GM12878 (cell line): ENCODE measurements at regions not wholly inside any gene's neighbourhood (a gene's known extent, or its start where the extent isn't known, plus 50 kb on each side); places are given as distances from the start of the nearest gene placed in this dataset.

Experiments
- ATAC-seq: fragments of 200-7000 bp; cut with Tn5 transposase; 3 replicates; pipeline ENCODE4 v1.9.1; 2020; ENCODE audit warnings: mild to moderate bottlenecking, moderate library complexity
- BruUV-seq: library from RNA; stranded (reverse); fragments of 400-500 nt; replicated peaks from 2 replicates; lab custom pipeline; 2021; lab: Mats Ljungman, UMichigan
- CTCF ChIA-PET: fragments of 300-600 bp; sonication (Branson Sonifier 250); formaldehyde crosslinking; extraction: SDS; loops from one replicate; lab custom pipeline; 2021; ENCODE audit warnings: inconsistent platforms; lab: Yijun Ruan, JAX
- POLR2A ChIA-PET: fragments of 350-600 bp; formaldehyde crosslinking; extraction: SDS; loops from one replicate; lab custom pipeline; 2021; ENCODE audit warnings: inconsistent platforms; lab: Charles Lee
- RAD21 ChIA-PET: fragments of 300-600 bp; sonication (Branson Sonifier 250); formaldehyde crosslinking; loops from one replicate; lab custom pipeline; 2023; ENCODE audit warnings: antibody characterized with exemption; ENCODE audit not compliant: unreplicated experiment; lab: Charles Lee
- SMC1A ChIA-PET: fragments of 300-600 bp; sonication (Branson Sonifier 250); formaldehyde crosslinking; loops from one replicate; lab custom pipeline; 2023; ENCODE audit not compliant: unreplicated experiment, uncharacterized antibody; lab: Charles Lee
- DNase-seq: peaks from one replicate; pipeline ENCODE4 v3.0.0-alpha.2; 2011; ENCODE audit warnings: low read depth, low spot score
- FAIRE-seq: peaks from 3 replicates; lab custom pipeline; 2011; peaks lifted over from hg19 to GRCh38; lab: Jason Lieb, UNC
- H2AFZ ChIP-seq: 2 replicates; pipeline ENCODE4 v1.6.0; 2011; ENCODE audit warnings: low read depth, low read length, control low read depth; ENCODE audit not compliant: control insufficient read depth
- H3K27ac ChIP-seq: 2 replicates; pipeline ENCODE4 v1.5.1; 2011; ENCODE audit warnings: control low read depth; ENCODE audit not compliant: control insufficient read depth, insufficient read depth
- H3K27me3 ChIP-seq, 2 experiments: replicated peaks in 1 of 2; 2 replicates each; pipeline versions ENCODE4 v1.6.0 to v1.6.1; 2011; ENCODE audit warnings: low read length in 1 of 2; ENCODE audit not compliant: control insufficient read depth in 2 of 2, insufficient read depth in 2 of 2
- H3K36me3 ChIP-seq, 2 experiments: 2 replicates each; pipeline ENCODE4 v1.5.1; 2011; ENCODE audit warnings: low read length in 1 of 2; ENCODE audit not compliant: control insufficient read depth in 2 of 2, insufficient read depth in 2 of 2
- H3K4me1 ChIP-seq: 2 replicates; pipeline ENCODE4 v1.6.1; 2011; ENCODE audit warnings: mild to moderate bottlenecking, low read length, moderate library complexity, mixed read lengths; ENCODE audit not compliant: control insufficient read depth, insufficient read depth
- H3K4me2 ChIP-seq: 2 replicates; pipeline ENCODE4 v1.6.0; 2011; ENCODE audit warnings: control low read depth; ENCODE audit not compliant: control insufficient read depth, insufficient read depth
- H3K4me3 ChIP-seq: fragments of 200-600 bp; sonication (generic); 2 replicates; pipeline ENCODE4 v1.5.1; 2016
- H3K79me2 ChIP-seq: 2 replicates; pipeline ENCODE4 v1.6.0; 2011; ENCODE audit warnings: low read length; ENCODE audit not compliant: control insufficient read depth, insufficient read depth
- H3K9ac ChIP-seq: 2 replicates; pipeline ENCODE4 v1.8.0; 2011; ENCODE audit warnings: low read length, control low read depth, mixed read lengths; ENCODE audit not compliant: control insufficient read depth, insufficient read depth
- H3K9me3 ChIP-seq: replicated peaks from 3 replicates; pipeline ENCODE4 v1.5.1; 2011; ENCODE audit warnings: mild to moderate bottlenecking, low read length; ENCODE audit not compliant: control insufficient read depth, insufficient read depth
- H4K20me1 ChIP-seq: 2 replicates; pipeline ENCODE4 v1.6.0; 2011; ENCODE audit not compliant: control insufficient read depth, insufficient read depth
- BACH1 ChIP-seq: fragments of 450-650 bp; IDR thresholded peaks from 2 replicates; pipeline ENCODE4 v1.6.1; 2017; ENCODE audit warnings: mild to moderate bottlenecking, borderline replicate concordance
- BHLHE40 ChIP-seq, 2 experiments: fragments of 450-650 bp in 1 of 2; IDR thresholded peaks; 2 replicates each; pipeline ENCODE4 v1.6.1; 2011 to 2017; ENCODE audit warnings: low read depth in 2 of 2, borderline replicate concordance in 1 of 2, improper control_type of control experiment in 1 of 2, low read length in 1 of 2, mild to moderate bottlenecking in 1 of 2
- BMI1 ChIP-seq: fragments of 450-650 bp; IDR thresholded peaks from 2 replicates; pipeline ENCODE4 v1.6.1; 2016; ENCODE audit warnings: mild to moderate bottlenecking, moderate library complexity, borderline replicate concordance
- CREB1 ChIP-seq: IDR thresholded peaks from 2 replicates; pipeline ENCODE4 v1.6.1; 2012; ENCODE audit warnings: low read depth, mild to moderate bottlenecking, inconsistent platforms
- MTA3 ChIP-seq: IDR thresholded peaks from 2 replicates; pipeline ENCODE4 v1.6.1; 2012; ENCODE audit warnings: low read length, inconsistent platforms, borderline replicate concordance
- PAX8 ChIP-seq: fragments of 450-650 bp; IDR thresholded peaks from 2 replicates; pipeline ENCODE4 v1.6.1; 2017; ENCODE audit warnings: mild to moderate bottlenecking, moderate library complexity
- SPI1 ChIP-seq: IDR thresholded peaks from 2 replicates; pipeline ENCODE4 v1.6.1; 2011; ENCODE audit warnings: low read depth, mild to moderate bottlenecking, low read length, moderate library complexity, borderline replicate concordance; ENCODE audit not compliant: insufficient read depth
- SRF ChIP-seq, 2 experiments: IDR thresholded peaks; 2 replicates each; pipeline ENCODE4 v1.6.1; 2011; ENCODE audit warnings: low read depth in 2 of 2, low read length in 2 of 2, mild to moderate bottlenecking in 1 of 2, moderate library complexity in 1 of 2
- STAT1 ChIP-seq: fragments of 450-650 bp; conservative IDR thresholded peaks from 2 replicates; pipeline ENCODE4 v1.6.1; 2014; ENCODE audit warnings: antibody characterized with exemption, mild to moderate bottlenecking
- TCF3 ChIP-seq: IDR thresholded peaks from 2 replicates; pipeline ENCODE4 v1.6.1; 2012; ENCODE audit warnings: low read depth, mild to moderate bottlenecking, low read length, borderline replicate concordance; ENCODE audit not compliant: insufficient read depth
- TCF7 ChIP-seq: IDR thresholded peaks from 2 replicates; pipeline ENCODE4 v1.6.1; 2014; ENCODE audit warnings: antibody characterized with exemption, borderline replicate concordance
- ZBED1 ChIP-seq: IDR thresholded peaks from 2 replicates; pipeline ENCODE4 v1.6.1; 2016; ENCODE audit warnings: borderline replicate concordance
- ZNF622 ChIP-seq: fragments of 450-650 bp; IDR thresholded peaks from 2 replicates; pipeline ENCODE4 v1.6.1; 2017; ENCODE audit warnings: mild to moderate bottlenecking, inconsistent platforms
- WGBS: methylation state at CpG from one replicate; pipeline ENCODE4 v1.1.6; 2016; ENCODE audit warnings: low lambda C conversion rate; ENCODE audit not compliant: insufficient replicate concordance, insufficient coverage; ENCODE audit errors: missing lambda C conversion rate; 5-methylcytosine and 5-hydroxymethylcytosine counted together
- in situ Hi-C: fragments of 300-500 bp; cut with MboI; formaldehyde crosslinking; loops from 9 replicates; pipeline ENCODE4 v1.14.3; 2018; ENCODE audit warnings: mixed read lengths
- intact Hi-C: fragments of 100-400 bp; cut with micrococcal nuclease; formaldehyde crosslinking; loops from one replicate; pipeline ENCODE4 v1.14.2; 2022; ENCODE audit not compliant: unreplicated experiment
- TF ChIP-seq, protein P1 (sequence below): fragments of 450-650 bp; formaldehyde crosslinking; IDR thresholded peaks from 2 replicates; pipeline ENCODE4 v1.5.0; 2022; ENCODE audit warnings: mild to moderate bottlenecking, missing genetic modification characterization
- TF ChIP-seq, protein P2 (sequence below): IDR thresholded peaks from 2 replicates; pipeline ENCODE4 v1.6.1; 2011; ENCODE audit warnings: borderline replicate concordance, low read depth, mild to moderate bottlenecking, moderate library complexity, mixed read lengths, low read length; ENCODE audit not compliant: insufficient read depth; ENCODE audit errors: extremely low read length
- TF ChIP-seq, protein P3 (sequence below): IDR thresholded peaks from 2 replicates; pipeline ENCODE4 v1.6.1; 2012; ENCODE audit warnings: low read length, inconsistent platforms
- TF ChIP-seq, protein P4 (sequence below): fragments of 450-650 bp; conservative IDR thresholded peaks from 2 replicates; pipeline ENCODE4 v1.6.1; 2017; ENCODE audit warnings: mild to moderate bottlenecking, moderate library complexity

DNA sequence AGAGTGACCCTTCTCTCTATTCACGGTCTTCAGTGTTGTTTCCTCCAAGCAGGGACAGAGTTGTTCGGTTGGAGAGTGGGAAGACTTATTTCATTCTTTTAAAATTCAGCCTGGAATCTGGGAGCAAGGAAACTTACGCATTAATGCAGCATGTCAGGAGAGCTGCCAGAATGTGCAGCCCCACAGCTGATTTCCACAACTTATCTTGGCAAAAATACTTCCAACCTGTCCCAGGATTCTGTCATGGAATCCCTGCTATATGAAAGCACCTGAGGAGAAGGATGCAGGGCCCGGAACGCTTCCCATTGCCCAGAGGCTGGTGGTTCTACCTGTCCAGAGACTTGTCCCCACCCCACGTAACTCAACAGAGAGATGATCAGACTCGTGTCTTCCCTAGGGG, 86.9 kb upstream of the MKI67 start (continued):
- TF ChIP-seq, protein P1, sequence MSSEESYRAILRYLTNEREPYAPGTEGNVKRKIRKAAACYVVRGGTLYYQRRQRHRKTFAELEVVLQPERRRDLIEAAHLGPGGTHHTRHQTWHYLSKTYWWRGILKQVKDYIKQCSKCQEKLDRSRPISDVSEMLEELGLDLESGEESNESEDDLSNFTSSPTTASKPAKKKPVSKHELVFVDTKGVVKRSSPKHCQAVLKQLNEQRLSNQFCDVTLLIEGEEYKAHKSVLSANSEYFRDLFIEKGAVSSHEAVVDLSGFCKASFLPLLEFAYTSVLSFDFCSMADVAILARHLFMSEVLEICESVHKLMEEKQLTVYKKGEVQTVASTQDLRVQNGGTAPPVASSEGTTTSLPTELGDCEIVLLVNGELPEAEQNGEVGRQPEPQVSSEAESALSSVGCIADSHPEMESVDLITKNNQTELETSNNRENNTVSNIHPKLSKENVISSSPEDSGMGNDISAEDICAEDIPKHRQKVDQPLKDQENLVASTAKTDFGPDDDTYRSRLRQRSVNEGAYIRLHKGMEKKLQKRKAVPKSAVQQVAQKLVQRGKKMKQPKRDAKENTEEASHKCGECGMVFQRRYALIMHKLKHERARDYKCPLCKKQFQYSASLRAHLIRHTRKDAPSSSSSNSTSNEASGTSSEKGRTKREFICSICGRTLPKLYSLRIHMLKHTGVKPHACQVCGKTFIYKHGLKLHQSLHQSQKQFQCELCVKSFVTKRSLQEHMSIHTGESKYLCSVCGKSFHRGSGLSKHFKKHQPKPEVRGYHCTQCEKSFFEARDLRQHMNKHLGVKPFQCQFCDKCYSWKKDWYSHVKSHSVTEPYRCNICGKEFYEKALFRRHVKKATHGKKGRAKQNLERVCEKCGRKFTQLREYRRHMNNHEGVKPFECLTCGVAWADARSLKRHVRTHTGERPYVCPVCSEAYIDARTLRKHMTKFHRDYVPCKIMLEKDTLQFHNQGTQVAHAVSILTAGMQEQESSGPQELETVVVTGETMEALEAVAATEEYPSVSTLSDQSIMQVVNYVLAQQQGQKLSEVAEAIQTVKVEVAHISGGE (CRISPR knock-in tag) = no peak
- TF ChIP-seq ZNF622 (no peak), MTA3 (no peak)

DNA sequence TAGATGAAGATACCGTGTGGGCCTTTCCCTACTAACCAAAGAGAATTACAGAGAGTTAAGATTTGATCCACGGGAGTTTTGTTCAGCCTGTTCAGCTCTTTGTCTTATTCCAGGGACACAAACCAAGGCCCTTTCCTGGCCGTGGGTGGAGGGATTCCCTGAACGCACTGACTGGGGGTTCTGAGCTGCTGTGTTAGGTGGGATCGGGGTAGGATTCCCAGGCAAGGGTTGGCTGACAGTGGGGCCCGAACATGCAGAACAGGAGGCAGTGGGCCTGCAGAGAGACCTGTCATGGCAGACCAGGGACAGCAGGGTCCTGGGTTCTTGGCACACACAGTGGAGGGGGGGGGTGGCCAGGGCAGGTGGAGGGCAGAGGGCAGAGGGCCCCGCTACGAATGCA, 89.5 kb upstream of the MKI67 start:
- in situ Hi-C loops (no loop called here), intact Hi-C loops (no loop called here)
- no peaks in the 10 kb centered on the region for H3K79me2 ChIP-seq
- WGBS = under 1% methylated on average over 8 of the region's 8 CpGs
- no peaks in the 10 kb centered on the region for H3K9me3 ChIP-seq
- H3K9ac ChIP-seq = no peak overlapping the region
- RAD21 ChIA-PET = no interaction called here
- CTCF ChIA-PET = no interaction called here
- POLR2A ChIA-PET = no interaction called here
- no peak overlapping the region for H3K4me2 ChIP-seq
- no peak overlapping the region for H3K27ac ChIP-seq
- no peak overlapping the region for H2AFZ ChIP-seq
- no peaks in the 10 kb centered on the region for H4K20me1 ChIP-seq
- no peaks in the 10 kb centered on the region for H3K36me3 ChIP-seq
- no TSS peak for BruUV-seq
- DNase-seq (no peak), ATAC-seq (no peak), FAIRE-seq (no peak)
- no peaks in the 10 kb centered on the region for H3K4me1 ChIP-seq
- SMC1A ChIA-PET = no interaction called here
- peaks cover 3 to 4% of the 10 kb centered on the region in 2 experiments for H3K27me3 ChIP-seq
- H3K4me3 ChIP-seq = no peak overlapping the region
- TF ChIP-seq, protein P2, sequence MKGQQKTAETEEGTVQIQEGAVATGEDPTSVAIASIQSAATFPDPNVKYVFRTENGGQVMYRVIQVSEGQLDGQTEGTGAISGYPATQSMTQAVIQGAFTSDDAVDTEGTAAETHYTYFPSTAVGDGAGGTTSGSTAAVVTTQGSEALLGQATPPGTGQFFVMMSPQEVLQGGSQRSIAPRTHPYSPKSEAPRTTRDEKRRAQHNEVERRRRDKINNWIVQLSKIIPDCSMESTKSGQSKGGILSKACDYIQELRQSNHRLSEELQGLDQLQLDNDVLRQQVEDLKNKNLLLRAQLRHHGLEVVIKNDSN = no peak
- no peak for TF ChIP-seq SRF (IDR thresholded peaks at IDR 0.05; ENCODE audit: low read depth in 2 of 2, low read length in 2 of 2)
- TF ChIP-seq BHLHE40 (IDR thresholded peaks at IDR 0.05; ENCODE audit: borderline replicate concordance in 1 of 2, low read depth in 2 of 2, low read length in 1 of 2) = no peak
- no peak for TF ChIP-seq ZBED1
- no peak for TF ChIP-seq STAT1
- TF ChIP-seq TCF3 = no peak
- TF ChIP-seq, protein P3, sequence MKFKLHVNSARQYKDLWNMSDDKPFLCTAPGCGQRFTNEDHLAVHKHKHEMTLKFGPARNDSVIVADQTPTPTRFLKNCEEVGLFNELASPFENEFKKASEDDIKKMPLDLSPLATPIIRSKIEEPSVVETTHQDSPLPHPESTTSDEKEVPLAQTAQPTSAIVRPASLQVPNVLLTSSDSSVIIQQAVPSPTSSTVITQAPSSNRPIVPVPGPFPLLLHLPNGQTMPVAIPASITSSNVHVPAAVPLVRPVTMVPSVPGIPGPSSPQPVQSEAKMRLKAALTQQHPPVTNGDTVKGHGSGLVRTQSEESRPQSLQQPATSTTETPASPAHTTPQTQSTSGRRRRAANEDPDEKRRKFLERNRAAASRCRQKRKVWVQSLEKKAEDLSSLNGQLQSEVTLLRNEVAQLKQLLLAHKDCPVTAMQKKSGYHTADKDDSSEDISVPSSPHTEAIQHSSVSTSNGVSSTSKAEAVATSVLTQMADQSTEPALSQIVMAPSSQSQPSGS = no peak
- no peak for TF ChIP-seq BMI1
- TF ChIP-seq CREB1 = no peak
- TF ChIP-seq PAX8 = no peak
- no peak for TF ChIP-seq BACH1
- TF ChIP-seq, protein P4, sequence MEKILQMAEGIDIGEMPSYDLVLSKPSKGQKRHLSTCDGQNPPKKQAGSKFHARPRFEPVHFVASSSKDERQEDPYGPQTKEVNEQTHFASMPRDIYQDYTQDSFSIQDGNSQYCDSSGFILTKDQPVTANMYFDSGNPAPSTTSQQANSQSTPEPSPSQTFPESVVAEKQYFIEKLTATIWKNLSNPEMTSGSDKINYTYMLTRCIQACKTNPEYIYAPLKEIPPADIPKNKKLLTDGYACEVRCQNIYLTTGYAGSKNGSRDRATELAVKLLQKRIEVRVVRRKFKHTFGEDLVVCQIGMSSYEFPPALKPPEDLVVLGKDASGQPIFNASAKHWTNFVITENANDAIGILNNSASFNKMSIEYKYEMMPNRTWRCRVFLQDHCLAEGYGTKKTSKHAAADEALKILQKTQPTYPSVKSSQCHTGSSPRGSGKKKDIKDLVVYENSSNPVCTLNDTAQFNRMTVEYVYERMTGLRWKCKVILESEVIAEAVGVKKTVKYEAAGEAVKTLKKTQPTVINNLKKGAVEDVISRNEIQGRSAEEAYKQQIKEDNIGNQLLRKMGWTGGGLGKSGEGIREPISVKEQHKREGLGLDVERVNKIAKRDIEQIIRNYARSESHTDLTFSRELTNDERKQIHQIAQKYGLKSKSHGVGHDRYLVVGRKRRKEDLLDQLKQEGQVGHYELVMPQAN = no peak
- no peak for TF ChIP-seq TCF7
- TF ChIP-seq SPI1 = no peak
